Tibial nerve (tissue), 3 donors: ENCODE measurements at regions not wholly inside any gene's neighbourhood (a gene's known extent, or its start where the extent isn't known, plus 50 kb on each side); places are given as distances from the start of the nearest gene placed in this dataset.

ENCODE experiments used
- POLR2A ChIP-seq, 2 donors: fragments of 450-650 bp; IDR thresholded peaks; one replicate each; pipeline ENCODE4 v1.6.1; 2017; ENCODE audit warnings: antibody characterized with exemption in 2 of 2, mild to moderate bottlenecking in 2 of 2, moderate library complexity in 2 of 2
- TF ChIP-seq, protein P1 (sequence below), 5 experiments: fragments of 200-600 bp in 3 of 5; fragments of 450-650 bp in 2 of 5; sonication (generic) in 3 of 5; IDR thresholded peaks; one replicate each; pipeline ENCODE4 v1.5.1; 2016 to 2019; ENCODE audit warnings: antibody characterized with exemption in 5 of 5, mild to moderate bottlenecking in 3 of 5, moderate library complexity in 2 of 5

DNA sequence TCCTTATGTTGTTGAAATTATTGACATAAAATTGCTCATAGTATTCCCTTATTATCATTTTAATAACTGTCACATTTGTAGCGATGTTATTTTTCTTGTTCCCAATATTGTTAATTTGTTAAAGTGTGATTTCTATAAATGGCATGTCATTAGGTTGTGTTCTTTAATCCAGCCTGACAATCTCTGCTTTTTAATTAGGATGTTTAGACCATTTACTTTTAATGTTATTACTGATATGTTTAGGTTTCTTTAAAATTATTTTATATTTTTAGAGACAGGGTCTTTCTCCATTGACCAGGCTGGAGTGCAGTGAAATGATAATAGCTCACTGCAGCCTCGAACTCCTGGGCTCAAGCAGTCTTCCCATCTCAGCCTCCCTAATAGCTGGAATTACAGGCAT lies 408.5 kb downstream of the DLEU7 start:
- TF ChIP-seq, protein P1, sequence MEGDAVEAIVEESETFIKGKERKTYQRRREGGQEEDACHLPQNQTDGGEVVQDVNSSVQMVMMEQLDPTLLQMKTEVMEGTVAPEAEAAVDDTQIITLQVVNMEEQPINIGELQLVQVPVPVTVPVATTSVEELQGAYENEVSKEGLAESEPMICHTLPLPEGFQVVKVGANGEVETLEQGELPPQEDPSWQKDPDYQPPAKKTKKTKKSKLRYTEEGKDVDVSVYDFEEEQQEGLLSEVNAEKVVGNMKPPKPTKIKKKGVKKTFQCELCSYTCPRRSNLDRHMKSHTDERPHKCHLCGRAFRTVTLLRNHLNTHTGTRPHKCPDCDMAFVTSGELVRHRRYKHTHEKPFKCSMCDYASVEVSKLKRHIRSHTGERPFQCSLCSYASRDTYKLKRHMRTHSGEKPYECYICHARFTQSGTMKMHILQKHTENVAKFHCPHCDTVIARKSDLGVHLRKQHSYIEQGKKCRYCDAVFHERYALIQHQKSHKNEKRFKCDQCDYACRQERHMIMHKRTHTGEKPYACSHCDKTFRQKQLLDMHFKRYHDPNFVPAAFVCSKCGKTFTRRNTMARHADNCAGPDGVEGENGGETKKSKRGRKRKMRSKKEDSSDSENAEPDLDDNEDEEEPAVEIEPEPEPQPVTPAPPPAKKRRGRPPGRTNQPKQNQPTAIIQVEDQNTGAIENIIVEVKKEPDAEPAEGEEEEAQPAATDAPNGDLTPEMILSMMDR (IDR thresholded peaks at IDR 0.05): no peak
- no peak for TF ChIP-seq POLR2A (IDR thresholded peaks at IDR 0.05)
